GM20431 (cell line): ENCODE measurements at regions not wholly inside any gene's neighbourhood (a gene's known extent, or its start where the extent isn't known, plus 50 kb on each side); places are given as distances from the start of the nearest gene placed in this dataset.

Experiments
- in situ Hi-C: fragments of 300-500 bp; cut with MseI, MboI; formaldehyde crosslinking; loops from one replicate; pipeline ENCODE4 v1.15.0; 2020; ENCODE audit warnings: low sequenced_read_pairs; ENCODE audit not compliant: unreplicated experiment

DNA sequence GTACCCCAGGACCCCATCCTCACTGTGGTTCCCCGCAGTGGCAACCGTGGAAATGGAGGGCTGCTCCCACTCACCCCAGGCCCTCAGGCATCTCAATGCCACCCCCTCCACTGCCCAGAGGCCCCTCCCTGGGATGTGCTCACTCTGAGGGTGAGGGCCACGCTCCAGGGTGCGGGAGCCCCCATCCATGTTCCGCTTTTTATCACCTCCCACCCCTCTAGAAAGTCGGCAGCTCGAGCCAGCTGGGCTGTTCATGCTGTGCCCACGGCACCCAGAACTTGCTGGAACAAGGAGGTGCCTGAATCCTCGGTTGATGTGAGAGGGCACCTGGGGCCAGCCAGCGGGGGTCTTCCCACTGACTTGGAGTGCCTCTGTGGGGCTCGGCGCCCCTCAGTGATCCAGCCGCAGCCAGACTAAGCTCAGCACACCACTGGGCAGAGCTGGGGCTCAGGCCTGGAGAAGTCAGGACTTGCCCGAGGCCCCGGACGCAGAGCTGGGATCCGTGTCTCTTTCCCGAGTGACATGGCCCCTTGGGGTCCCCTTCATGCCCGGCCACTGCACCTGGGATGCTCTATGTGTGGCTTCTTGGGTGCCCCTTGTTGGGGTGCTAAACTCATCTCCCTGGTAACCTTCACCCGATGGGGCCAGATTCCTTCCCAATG lies 143.1 kb upstream of the GSE1 start:
- in situ Hi-C loops = loop anchor here (10.0 kb wide), 1 partner anchor 135 kb away; no protein-coding TSS in a partner anchor

DNA sequence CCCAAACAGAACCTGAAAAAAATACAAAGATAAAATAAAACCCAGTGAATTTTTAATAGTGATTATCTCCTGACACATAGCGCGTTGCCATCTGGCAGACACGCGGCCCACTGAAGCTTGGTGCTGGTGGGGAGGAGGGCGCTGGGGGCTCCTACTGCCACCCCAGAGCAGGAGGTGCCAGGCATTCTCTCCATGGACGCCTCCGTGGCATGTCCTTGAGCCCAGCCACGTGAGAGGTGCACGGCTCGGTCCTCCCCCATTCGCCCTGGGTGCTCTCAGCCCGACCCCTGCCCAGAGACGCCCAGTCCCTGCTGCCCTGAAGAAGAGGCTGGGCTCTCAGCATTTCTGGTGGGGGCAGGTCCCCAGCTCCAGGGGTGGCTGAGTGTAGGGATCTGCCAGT lies 142.2 kb upstream of the GSE1 start:
- in situ Hi-C loops = loop anchor here (10.0 kb wide), 1 partner anchor 134 kb away; no protein-coding TSS in a partner anchor

- in situ Hi-C loops = loop anchor here (10.0 kb wide), 1 partner anchor 133 kb away; no protein-coding TSS in a partner anchor
Observed at GRCh38 chr16:85471469-85472431, 141.4 kb upstream of the GSE1 start.

- in situ Hi-C loops = loop anchor here (10.0 kb wide), 1 partner anchor 132 kb away; no protein-coding TSS in a partner anchor
Observed at GRCh38 chr16:85472514-85472913, 140.6 kb upstream of the GSE1 start.

DNA sequence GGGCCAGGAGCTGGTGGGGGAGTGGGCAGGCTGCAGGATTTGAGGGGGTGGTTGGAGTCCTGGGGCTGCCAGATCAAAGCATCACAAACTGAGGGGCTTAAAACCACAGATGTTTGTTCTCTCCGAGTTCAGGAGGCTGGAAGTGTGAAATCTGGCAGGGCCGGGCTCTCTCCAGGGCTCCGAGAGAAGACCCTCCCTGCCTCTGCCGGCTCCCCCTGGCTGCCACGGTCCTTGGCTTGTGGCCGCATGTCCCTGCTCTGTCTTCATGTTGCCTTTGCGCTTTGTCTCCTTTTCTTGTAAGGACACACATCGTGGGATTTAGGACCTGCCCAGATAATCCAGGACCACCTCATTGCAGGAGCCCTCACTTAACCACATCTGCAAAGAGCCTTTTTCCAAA lies 139.8 kb upstream of the GSE1 start:
- in situ Hi-C loops = loop anchor here (10.0 kb wide), 1 partner anchor 131 kb away; no protein-coding TSS in a partner anchor

DNA sequence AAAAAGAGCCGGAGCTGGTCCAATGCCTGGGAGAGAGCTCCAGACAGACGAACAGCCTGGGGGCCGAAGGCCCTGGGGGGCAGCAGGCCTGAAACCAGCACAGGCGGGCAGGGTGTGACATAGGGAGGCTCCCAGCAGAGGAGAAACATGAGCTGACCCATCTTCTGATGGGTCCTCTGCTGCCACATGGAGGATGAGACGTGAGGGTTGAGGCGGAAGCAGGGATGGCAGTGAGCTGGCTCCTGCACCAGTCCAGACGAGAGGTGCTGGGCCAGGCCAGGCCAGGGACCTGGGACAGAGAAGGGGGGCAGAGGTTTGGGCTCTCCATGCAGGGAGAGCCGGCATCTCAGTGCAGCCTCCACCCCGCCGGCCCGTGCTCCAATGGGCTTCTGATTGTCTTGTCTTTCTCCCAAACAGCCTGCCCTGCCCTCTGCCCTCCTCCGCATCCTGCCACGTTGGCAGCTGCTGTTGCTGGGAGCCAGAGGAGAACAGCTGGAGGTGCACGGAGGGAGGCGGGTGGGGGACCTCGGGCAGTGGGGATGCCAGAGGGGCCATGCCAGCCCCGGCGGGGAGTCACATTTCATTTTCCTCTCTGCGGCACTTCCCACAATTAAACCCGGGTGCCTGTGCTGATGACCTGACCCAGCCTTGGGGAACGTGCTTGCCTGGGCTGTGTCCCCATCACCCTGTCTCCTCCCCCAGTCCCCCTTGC lies 139.1 kb upstream of the GSE1 start:
- in situ Hi-C loops = loop anchor here (10.0 kb wide), 1 partner anchor 131 kb away; no protein-coding TSS in a partner anchor

GRCh38 chr16:85474621-85475217 lies 138.4 kb upstream of the GSE1 start:
- in situ Hi-C loops = loop anchor here (10.0 kb wide), 1 partner anchor 130 kb away; no protein-coding TSS in a partner anchor

DNA sequence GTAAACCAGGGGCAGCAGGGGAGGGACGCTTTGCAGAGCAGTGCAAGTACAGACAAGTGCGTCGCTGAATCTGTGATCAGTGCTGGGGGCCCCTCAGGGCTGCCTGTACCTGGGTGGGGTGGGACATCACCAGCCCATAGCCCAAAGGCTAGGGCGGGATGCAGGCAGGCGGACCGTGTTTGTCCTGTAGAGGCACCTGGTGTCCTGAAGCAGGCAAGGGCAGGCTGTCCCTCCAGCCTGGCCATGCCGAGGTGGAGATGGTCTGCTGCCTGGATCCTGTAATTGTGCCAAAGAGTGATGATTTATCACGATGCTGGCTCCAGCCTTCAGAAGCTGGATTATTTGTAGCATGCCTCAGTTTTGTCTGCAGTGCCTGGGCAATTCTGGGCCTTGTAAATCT lies 137.9 kb upstream of the GSE1 start:
- in situ Hi-C loops = loop anchor here (10.0 kb wide), 1 partner anchor 130 kb away; no protein-coding TSS in a partner anchor

GRCh38 chr16:85475691-85476300 lies 137.3 kb upstream of the GSE1 start:
- in situ Hi-C loops = loop anchor here (10.0 kb wide), 1 partner anchor 129 kb away; no protein-coding TSS in a partner anchor

DNA sequence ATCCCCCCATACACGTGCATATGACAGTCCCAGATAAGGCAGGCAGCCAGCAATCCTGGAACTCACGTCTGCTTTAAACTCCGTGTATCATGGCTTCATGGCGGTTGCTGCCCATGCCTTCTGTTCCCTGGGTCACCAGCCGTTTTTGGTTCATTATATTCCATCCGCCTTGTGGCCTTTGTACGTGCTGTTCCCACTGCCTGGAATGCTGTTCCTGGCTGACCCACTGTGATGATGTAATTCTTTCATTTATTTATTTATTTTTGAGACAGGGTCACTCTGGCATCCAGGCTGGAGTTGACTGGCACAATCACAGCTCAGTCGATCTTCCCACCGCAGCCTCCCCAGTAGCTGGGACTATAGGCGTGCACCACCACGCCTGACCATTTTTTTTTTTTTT lies 136.7 kb upstream of the GSE1 start:
- in situ Hi-C loops = loop anchor here (10.0 kb wide), 1 partner anchor 128 kb away; no protein-coding TSS in a partner anchor

- in situ Hi-C loops = loop anchor here (10.0 kb wide), 1 partner anchor 127 kb away; no protein-coding TSS in a partner anchor
Observed at GRCh38 chr16:85477801-85478363, 135.2 kb upstream of the GSE1 start.

- in situ Hi-C loops = loop anchor here (10.0 kb wide), 1 partner anchor 125 kb away; no protein-coding TSS in a partner anchor
Observed at GRCh38 chr16:85479972-85480726, 133.0 kb upstream of the GSE1 start.

DNA sequence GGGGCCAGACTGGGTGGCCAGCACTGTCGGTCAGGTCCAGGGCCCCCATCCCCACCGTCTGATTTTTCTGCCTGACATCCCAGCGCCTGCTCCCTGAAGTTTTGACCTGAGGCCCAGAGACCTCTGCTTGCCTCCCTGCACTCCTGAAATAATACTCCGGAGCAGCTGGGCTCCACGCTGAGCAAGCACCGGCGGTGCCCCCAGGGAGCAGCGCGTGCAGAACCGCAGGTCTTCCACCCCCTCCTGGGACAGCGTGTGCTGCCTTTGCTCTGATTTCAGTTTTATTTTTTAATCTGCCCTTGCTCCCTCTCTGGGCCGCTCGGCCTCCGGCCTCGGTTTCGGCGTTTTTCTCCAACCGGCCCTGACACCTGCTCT lies 132.4 kb upstream of the GSE1 start:
- in situ Hi-C loops = no loop called here

DNA sequence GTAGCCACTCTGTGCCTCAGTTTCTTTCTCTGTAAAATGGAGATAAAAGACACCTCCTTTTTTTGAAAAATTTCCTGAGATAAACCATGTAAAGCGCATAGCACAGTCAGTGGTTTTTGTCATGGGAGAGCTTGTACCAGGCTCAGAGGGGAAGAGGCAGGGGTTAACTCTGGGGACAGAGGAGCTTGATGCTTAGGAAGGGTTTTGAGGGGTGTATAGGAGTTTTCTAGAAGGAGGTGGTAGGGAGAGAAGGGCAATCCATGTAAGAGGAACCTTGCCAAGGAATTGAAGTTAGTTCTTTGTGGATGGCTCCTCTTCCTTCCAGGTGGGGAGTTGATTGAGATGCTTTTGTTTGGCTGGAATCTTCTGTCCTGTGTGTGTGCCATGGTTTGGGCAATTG lies 131.9 kb upstream of the GSE1 start:
- in situ Hi-C loops = no loop called here

DNA sequence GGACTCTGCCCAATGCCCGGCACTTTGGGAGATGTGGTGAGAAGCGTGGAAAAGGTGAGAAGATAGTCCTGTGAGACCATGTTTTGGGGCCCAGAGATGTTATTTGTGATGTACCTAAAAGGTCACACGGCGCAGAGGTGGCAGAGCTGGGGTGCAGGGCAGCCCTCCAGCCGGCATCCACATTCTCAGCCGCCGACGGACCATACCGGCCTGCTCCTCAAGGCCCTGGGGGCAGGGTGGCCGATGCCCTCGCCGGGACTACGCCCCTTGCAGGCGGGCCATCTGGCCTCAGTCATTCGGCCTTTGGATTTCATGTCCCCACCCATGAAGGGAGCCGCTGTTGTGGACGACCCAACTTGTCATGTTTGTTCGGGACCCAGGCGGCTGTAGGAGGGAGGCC lies 131.4 kb upstream of the GSE1 start:
- in situ Hi-C loops = no loop called here

- in situ Hi-C loops = no loop called here
Observed at GRCh38 chr16:85483424-85483823, 129.7 kb upstream of the GSE1 start.

DNA sequence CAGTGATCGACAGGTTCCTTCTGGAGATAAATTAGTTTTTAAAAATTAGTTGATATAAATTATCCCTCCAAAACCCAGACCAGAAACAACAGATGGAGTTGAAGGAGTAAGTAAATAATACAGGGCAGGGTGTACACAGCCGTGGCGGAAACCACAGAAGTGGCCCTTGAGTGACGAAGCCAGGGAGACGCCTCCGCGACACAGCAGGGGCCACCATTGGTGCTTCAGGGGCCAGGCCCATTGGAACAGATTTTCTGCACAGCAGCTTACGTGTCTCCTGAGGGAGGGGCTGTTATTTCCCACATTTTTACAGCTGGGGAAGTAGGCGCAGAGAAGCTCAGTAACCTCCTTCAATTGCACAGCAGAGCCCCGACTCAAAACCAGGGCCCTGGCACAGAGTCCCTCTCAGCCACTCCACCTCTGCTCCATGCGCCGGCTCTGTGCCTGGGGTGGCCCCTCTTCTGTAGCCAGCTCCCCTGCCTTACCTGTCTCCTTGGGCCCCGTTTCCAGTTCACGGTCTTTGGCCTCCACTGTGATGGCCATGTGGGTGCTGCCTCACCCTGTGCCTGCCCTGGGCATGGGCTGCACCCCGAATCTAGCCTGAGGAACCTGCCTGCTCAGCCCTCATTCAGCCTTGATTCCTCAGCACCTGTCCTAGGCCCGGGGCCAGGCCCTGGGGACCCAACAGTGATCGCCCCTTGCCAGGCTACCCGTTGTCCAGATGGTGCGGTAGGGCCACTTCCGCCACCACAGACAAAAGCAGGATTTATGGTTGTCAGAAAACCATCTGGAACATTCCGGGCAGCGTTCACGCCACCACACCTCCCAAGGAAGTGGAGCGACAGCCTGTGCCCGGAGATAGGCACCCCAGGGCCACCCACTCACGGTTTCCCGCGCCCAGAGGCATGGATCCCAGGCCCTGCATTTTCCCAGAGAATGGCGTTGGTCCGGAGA lies 128.5 kb upstream of the GSE1 start:
- in situ Hi-C loops = no loop called here
